CD14-positive monocyte (primary cell): ENCODE measurements at regions not wholly inside any gene's neighbourhood (a gene's known extent, or its start where the extent isn't known, plus 50 kb on each side); places are given as distances from the start of the nearest gene placed in this dataset.

Experiments
- DNase-seq, 3 donors: peaks; one replicate each; pipeline ENCODE4 v3.0.0-alpha.2; 2011 to 2022
- H2AFZ ChIP-seq: 2 replicates; pipeline ENCODE4 v1.6.0; 2012; ENCODE audit warnings: mild to moderate bottlenecking, low read depth, low read length, inconsistent platforms; ENCODE audit not compliant: insufficient read depth, poor library complexity, severe bottlenecking
- H3K27ac ChIP-seq, 2 donors: 1 replicate in 1 of 2; 2 replicates in 1 of 2; pipeline ENCODE4 v1.5.1; 2012 to 2013; ENCODE audit warnings: low read length in 2 of 2, control low read depth in 1 of 2, inconsistent platforms in 1 of 2, low read depth in 1 of 2, mild to moderate bottlenecking in 1 of 2
- H3K27me3 ChIP-seq, 2 donors: one replicate each; pipeline versions ENCODE4 v1.6.0 to v1.6.1; 2011 to 2013; ENCODE audit warnings: low read length in 2 of 2; ENCODE audit not compliant: control insufficient read depth in 2 of 2, insufficient read depth in 2 of 2
- H3K36me3 ChIP-seq, 2 donors: replicated peaks in 1 of 2; 1 replicate in 1 of 2; 2 replicates in 1 of 2; pipeline versions ENCODE4 v1.5.1 to v1.6.1; 2012 to 2013; ENCODE audit warnings: low read length in 2 of 2, control low read depth in 1 of 2, inconsistent platforms in 1 of 2, mild to moderate bottlenecking in 1 of 2; ENCODE audit not compliant: insufficient read depth in 2 of 2, control insufficient read depth in 1 of 2
- H3K4me1 ChIP-seq, 2 donors: 1 replicate in 1 of 2; 2 replicates in 1 of 2; pipeline versions ENCODE4 v1.5.1 to v1.6.1; 2012 to 2013; ENCODE audit warnings: low read length in 2 of 2, control low read depth in 1 of 2, inconsistent platforms in 1 of 2, mild to moderate bottlenecking in 1 of 2, moderate library complexity in 1 of 2; ENCODE audit not compliant: insufficient read depth in 2 of 2, control insufficient read depth in 1 of 2
- H3K4me2 ChIP-seq: replicated peaks from 2 replicates; pipeline ENCODE3; 2012; ENCODE audit warnings: low read length, moderate library complexity, mild to moderate bottlenecking; ENCODE audit not compliant: poor library complexity, severe bottlenecking; ENCODE audit errors: extremely low read depth
- H3K4me3 ChIP-seq, 3 experiments: fragments of 200-600 bp in 1 of 3; sonication (generic) in 1 of 3; replicated peaks in 1 of 3; 1 replicate in 2 of 3; 2 replicates in 1 of 3; pipeline ENCODE4 v1.5.1; 2011 to 2013; ENCODE audit warnings: low read length in 3 of 3, mild to moderate bottlenecking in 3 of 3, control low read depth in 2 of 3, low read depth in 2 of 3, inconsistent platforms in 1 of 3, moderate library complexity in 1 of 3
- H3K79me2 ChIP-seq: 2 replicates; pipeline ENCODE4 v1.6.0; 2012; ENCODE audit warnings: mild to moderate bottlenecking, control low read depth, inconsistent platforms, low read length, moderate library complexity; ENCODE audit not compliant: insufficient read depth
- H3K9ac ChIP-seq: 2 replicates; pipeline ENCODE4 v1.6.0; 2017; ENCODE audit warnings: low read length, mild to moderate bottlenecking; ENCODE audit not compliant: insufficient read depth, poor library complexity, severe bottlenecking
- H3K9me3 ChIP-seq, 2 donors: replicated peaks in 1 of 2; 1 replicate in 1 of 2; 2 replicates in 1 of 2; pipeline versions ENCODE4 v1.5.1 to v1.6.1; 2012 to 2013; ENCODE audit warnings: low read length in 2 of 2, control low read depth in 1 of 2; ENCODE audit not compliant: control insufficient read depth in 1 of 2, insufficient read depth in 1 of 2
- H4K20me1 ChIP-seq: 2 replicates; pipeline ENCODE4 v1.6.0; 2012; ENCODE audit warnings: mild to moderate bottlenecking, low read length, control low read depth, moderate library complexity; ENCODE audit not compliant: insufficient read depth
- H3K27ac Mint-ChIP-seq, 7 donors: one replicate each; pipeline ENCODE4 v1.8.0; 2020; ENCODE audit warnings: mild to moderate bottlenecking in 7 of 7, mixed read lengths in 7 of 7, moderate library complexity in 6 of 7, inconsistent platforms in 2 of 7
- H3K27me3 Mint-ChIP-seq, 3 donors: one replicate each; pipeline ENCODE4 v1.8.0; 2021 to 2022; ENCODE audit warnings: low read depth in 3 of 3, mild to moderate bottlenecking in 3 of 3, mixed read lengths in 3 of 3, moderate library complexity in 3 of 3, inconsistent platforms in 1 of 3
- H3K36me3 Mint-ChIP-seq, 2 donors: one replicate each; pipeline ENCODE4 v1.8.0; 2020; ENCODE audit warnings: mixed read lengths in 2 of 2, inconsistent platforms in 1 of 2, mild to moderate bottlenecking in 1 of 2
- H3K4me1 Mint-ChIP-seq: one replicate; pipeline ENCODE4 v1.8.0; 2020; ENCODE audit warnings: mild to moderate bottlenecking, mixed read lengths
- H3K4me3 Mint-ChIP-seq, 2 donors: one replicate each; pipeline ENCODE4 v1.8.0; 2020; ENCODE audit warnings: mild to moderate bottlenecking in 2 of 2, mixed read lengths in 2 of 2, moderate library complexity in 1 of 2
- H3K9me3 Mint-ChIP-seq, 7 donors: one replicate each; pipeline ENCODE4 v1.8.0; 2020 to 2022; ENCODE audit warnings: mixed read lengths in 7 of 7, mild to moderate bottlenecking in 6 of 7, moderate library complexity in 6 of 7, inconsistent platforms in 2 of 7
- CTCF ChIP-seq: fragments of 200-600 bp; IDR thresholded peaks from one replicate; pipeline ENCODE4 v1.8.0; 2022; ENCODE audit warnings: antibody characterized with exemption, mild to moderate bottlenecking
- WGBS: methylation state at CpG from one replicate; pipeline ENCODE4 v1.1.5; 2013; ENCODE audit warnings: missing lambda C conversion rate; ENCODE audit not compliant: insufficient coverage; 5-methylcytosine and 5-hydroxymethylcytosine counted together
- intact Hi-C, 2 donors: fragments of 100-400 bp; cut with micrococcal nuclease; formaldehyde crosslinking; loops; one replicate each; pipeline versions ENCODE4 v1.15.0 to v1.15.1; 2023

GRCh38 chr2:103367877-103368276 lies 606.0 kb downstream of the TMEM182 start:
- H3K27me3 ChIP-seq = no peaks in the 10 kb centered on the region
- no peaks in the 10 kb centered on the region for H3K36me3 ChIP-seq
- TF ChIP-seq CTCF = no peak
- H3K9ac ChIP-seq = no peak overlapping the region
- no peak for DNase-seq
- no peak overlapping the region for H3K27ac ChIP-seq
- intact Hi-C loops = no loop called here
- H3K27me3 Mint-ChIP-seq = no peaks in the 10 kb centered on the region
- no CpG with 5 or more reads among the region's 4 CpGs for WGBS
- H3K4me1 ChIP-seq = no peaks in the 10 kb centered on the region
- H3K79me2 ChIP-seq = no peaks in the 10 kb centered on the region
- H3K9me3 Mint-ChIP-seq = peaks cover 0 to 9% (median 2%) of the 10 kb centered on the region in 7 donors
- no peak overlapping the region for H2AFZ ChIP-seq
- H3K4me1 Mint-ChIP-seq = no peaks in the 10 kb centered on the region
- H3K4me3 ChIP-seq = no peak overlapping the region
- no peaks in the 10 kb centered on the region for H3K9me3 ChIP-seq
- no peak overlapping the region for H3K4me3 Mint-ChIP-seq
- H3K27ac Mint-ChIP-seq = no peak overlapping the region
- H3K4me2 ChIP-seq = no peak overlapping the region
- H4K20me1 ChIP-seq = no peaks in the 10 kb centered on the region
- H3K36me3 Mint-ChIP-seq = no peaks in the 10 kb centered on the region

- Histone ChIP-seq H3K9me3 (peaks cover 7 to 12% of the 10 kb centered on the region in 2 donors), H3K27ac (no peak overlapping the region), H3K4me2 (no peak overlapping the region), H4K20me1 (no peaks in the 10 kb centered on the region), H3K9ac (no peak overlapping the region), H3K27me3 (no peaks in the 10 kb centered on the region), H3K4me1 (no peaks in the 10 kb centered on the region), H2AFZ (no peak overlapping the region), H3K36me3 (no peaks in the 10 kb centered on the region), H3K4me3 (no peak overlapping the region), H3K79me2 (no peaks in the 10 kb centered on the region)
- Mint-ChIP-seq H3K27me3 (peaks cover 0 to 1% (median 0%) of the 10 kb centered on the region in 3 donors), H3K27ac (no peak overlapping the region), H3K9me3 (peaks cover 0 to 21% (median 10%) of the 10 kb centered on the region in 7 donors), H3K36me3 (no peaks in the 10 kb centered on the region), H3K4me1 (no peaks in the 10 kb centered on the region), H3K4me3 (no peak overlapping the region)
- 86% methylated on average over 2 of the region's 3 CpGs for WGBS
- no peak for DNase-seq
- TF ChIP-seq CTCF = no peak
- intact Hi-C loops = no loop called here
Observed at GRCh38 chr2:103383541-103383940, 621.7 kb downstream of the TMEM182 start.
